B cell (primary cell): ENCODE measurements at regions not wholly inside any gene's neighbourhood (a gene's known extent, or its start where the extent isn't known, plus 50 kb on each side); places are given as distances from the start of the nearest gene placed in this dataset.

Source experiments
- ATAC-seq: fragments of 200-7000 bp; cut with Tn5 transposase; one replicate; pipeline ENCODE4 v1.10.0; 2021; ENCODE audit warnings: low read depth, mild to moderate bottlenecking, moderate number of reproducible peaks, moderate library complexity
- CTCF ChIA-PET: fragments of 350-600 bp; sonication (Branson Sonifier 250); formaldehyde crosslinking; loops from one replicate; lab custom pipeline; 2021; ENCODE audit warnings: antibody characterized with exemption, inconsistent platforms; lab: Charles Lee
- POLR2A ChIA-PET: fragments of 350-600 bp; sonication (Branson Sonifier 250); formaldehyde crosslinking; loops from one replicate; lab custom pipeline; 2021; ENCODE audit warnings: antibody characterized with exemption; lab: Charles Lee
- DNase-seq: peaks from one replicate; pipeline ENCODE4 v3.0.0; 2013
- H2AFZ ChIP-seq: 2 replicates; pipeline ENCODE4 v1.6.1; 2012; ENCODE audit warnings: mild to moderate bottlenecking, low read depth, low read length; ENCODE audit not compliant: insufficient read depth, poor library complexity, severe bottlenecking
- H3K27ac ChIP-seq, 2 donors: 1 replicate in 1 of 2; 2 replicates in 1 of 2; pipeline ENCODE4 v1.5.1; 2012 to 2013; ENCODE audit warnings: low read length in 2 of 2, mild to moderate bottlenecking in 2 of 2, moderate library complexity in 1 of 2
- H3K27me3 ChIP-seq, 4 experiments: fragments of 200-600 bp in 1 of 4; sonication (generic) in 1 of 4; replicated peaks in 1 of 4; 1 replicate in 2 of 4; 2 replicates in 2 of 4; pipeline versions ENCODE4 v1.6.1 to v1.7.0; 2013 to 2016; ENCODE audit warnings: low read length in 3 of 4, mild to moderate bottlenecking in 2 of 4, mixed read lengths in 1 of 4, moderate library complexity in 1 of 4; ENCODE audit not compliant: insufficient read depth in 4 of 4, control insufficient read depth in 3 of 4; ENCODE audit errors: control extremely low read depth in 1 of 4
- H3K36me3 ChIP-seq, 2 experiments: replicated peaks in 1 of 2; 1 replicate in 1 of 2; 2 replicates in 1 of 2; pipeline versions ENCODE4 v1.6.1 to v1.7.1; 2013; ENCODE audit warnings: low read length in 1 of 2; ENCODE audit not compliant: insufficient read depth in 2 of 2, control insufficient read depth in 1 of 2; ENCODE audit errors: control extremely low read depth in 1 of 2, extremely low read depth in 1 of 2
- H3K4me1 ChIP-seq, 2 donors: fragments of 200-600 bp in 1 of 2; sonication (generic) in 1 of 2; 1 replicate in 1 of 2; 2 replicates in 1 of 2; pipeline versions ENCODE4 v1.5.1 to v1.6.1; 2013 to 2017; ENCODE audit warnings: low read length in 2 of 2; ENCODE audit not compliant: control insufficient read depth in 2 of 2, insufficient read depth in 2 of 2
- H3K4me2 ChIP-seq: replicated peaks from 2 replicates; pipeline ENCODE3; 2012; ENCODE audit warnings: mild to moderate bottlenecking, low read depth, low read length; ENCODE audit not compliant: poor library complexity, severe bottlenecking
- H3K4me3 ChIP-seq, 5 experiments: fragments of 200-600 bp in 1 of 5; sonication (generic) in 1 of 5; 1 replicate in 3 of 5; 2 replicates in 2 of 5; pipeline versions ENCODE4 v1.5.1 to v1.7.0; 2011 to 2016; ENCODE audit warnings: low read length in 4 of 5, mild to moderate bottlenecking in 4 of 5, low read depth in 2 of 5, control low read depth in 1 of 5, moderate library complexity in 1 of 5; ENCODE audit not compliant: insufficient read depth in 1 of 5; ENCODE audit errors: control extremely low read depth in 1 of 5, extremely low read depth in 1 of 5
- H3K79me2 ChIP-seq: fragments of 200-600 bp; sonication (generic); one replicate; pipeline ENCODE4 v1.6.0; 2016; ENCODE audit warnings: low read length; ENCODE audit not compliant: control insufficient read depth, insufficient read depth
- H3K9ac ChIP-seq: fragments of 200-600 bp; sonication (generic); 2 replicates; pipeline ENCODE4 v1.6.1; 2017; ENCODE audit warnings: mild to moderate bottlenecking, low read length, moderate library complexity
- H3K9me3 ChIP-seq, 3 donors: one replicate each; pipeline versions ENCODE4 v1.6.1 to v1.7.1; 2013; ENCODE audit warnings: low read length in 2 of 3; ENCODE audit not compliant: control insufficient read depth in 2 of 3, insufficient read depth in 1 of 3; ENCODE audit errors: control extremely low read depth in 1 of 3
- H4K20me1 ChIP-seq: 2 replicates; pipeline ENCODE4 v1.6.0; 2012; ENCODE audit warnings: mild to moderate bottlenecking, low read length; ENCODE audit not compliant: insufficient read depth, control insufficient read depth, poor library complexity, severe bottlenecking
- H3K27ac Mint-ChIP-seq: one replicate; pipeline ENCODE4 v1.8.0; 2021; ENCODE audit warnings: mixed read lengths
- H3K27me3 Mint-ChIP-seq: one replicate; pipeline ENCODE4 v1.8.0; 2021; ENCODE audit warnings: mixed read lengths
- H3K4me1 Mint-ChIP-seq: one replicate; pipeline ENCODE4 v1.8.0; 2021; ENCODE audit warnings: mixed read lengths
- H3K4me3 Mint-ChIP-seq: one replicate; pipeline ENCODE4 v1.8.0; 2021; ENCODE audit warnings: mixed read lengths
- H3K9me3 Mint-ChIP-seq: one replicate; pipeline ENCODE4 v1.8.0; 2022; ENCODE audit warnings: mixed read lengths; ENCODE audit not compliant: insufficient read depth
- CTCF ChIP-seq: fragments of 200-600 bp; IDR thresholded peaks from one replicate; pipeline ENCODE4 v1.8.0; 2022; ENCODE audit warnings: antibody characterized with exemption, mild to moderate bottlenecking
- EZH2 ChIP-seq: IDR thresholded peaks from 2 replicates; pipeline ENCODE4 v1.6.1; 2012; ENCODE audit warnings: borderline replicate concordance, low read depth, mild to moderate bottlenecking, moderate library complexity, low read length; ENCODE audit not compliant: insufficient read depth, poor library complexity, severe bottlenecking
- WGBS: methylation state at CpG from one replicate; pipeline ENCODE4 v1.1.5; 2013; ENCODE audit warnings: missing lambda C conversion rate; ENCODE audit not compliant: insufficient coverage; 5-methylcytosine and 5-hydroxymethylcytosine counted together
- intact Hi-C: fragments of 100-400 bp; cut with micrococcal nuclease; formaldehyde crosslinking; loops from one replicate; pipeline ENCODE4 v1.10.0; 2022

DNA sequence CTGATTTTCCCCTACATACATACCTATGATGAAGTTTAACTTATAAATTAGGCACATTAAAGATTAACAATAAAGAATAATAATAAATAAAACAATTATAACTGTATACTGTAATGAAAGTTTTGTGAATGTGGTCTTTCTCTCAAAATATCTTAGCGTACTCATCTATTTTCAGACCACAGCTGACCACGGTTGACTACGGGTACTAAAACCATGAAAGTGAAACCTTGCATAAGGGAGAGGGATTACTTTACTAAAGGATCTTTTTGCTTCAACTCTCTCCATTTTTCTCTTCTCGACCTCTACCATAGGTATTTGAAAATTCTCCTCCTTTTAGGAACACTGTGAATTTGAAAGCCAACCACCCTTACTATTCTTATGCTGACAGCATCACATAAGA, 475.5 kb downstream of the CETN3 start:
- Histone ChIP-seq H3K79me2 (no peaks in the 10 kb centered on the region), H3K36me3 (no peaks in the 10 kb centered on the region), H3K9ac (no peak overlapping the region), H3K9me3 (no peaks in the 10 kb centered on the region), H3K4me2 (peak overlapping the region; percentile 22), H4K20me1 (no peaks in the 10 kb centered on the region), H3K27me3 (no peaks in the 10 kb centered on the region), H3K27ac (no peak overlapping the region), H2AFZ (no peak overlapping the region), H3K4me3 (no peak overlapping the region), H3K4me1 (peaks cover 0 to 1% of the 10 kb centered on the region in 2 donors)
- Mint-ChIP-seq H3K4me1 (peaks cover 21% of the 10 kb centered on the region), H3K4me3 (peak overlapping the region; percentile 70), H3K27ac (no peak overlapping the region), H3K27me3 (peaks cover 4% of the 10 kb centered on the region), H3K9me3 (no peaks in the 10 kb centered on the region)
- TF ChIP-seq EZH2, result no peak
- TF ChIP-seq CTCF, result no peak
- intact Hi-C loops, result no loop called here
- ATAC-seq (no peak), DNase-seq (no peak)
- POLR2A ChIA-PET, result no interaction called here
- CTCF ChIA-PET, result no interaction called here
- no CpG with 5 or more reads among the region's 4 CpGs for WGBS

- DNase-seq (no peak), ATAC-seq (no peak)
- Mint-ChIP-seq H3K27me3 (peaks cover 4% of the 10 kb centered on the region), H3K27ac (no peak overlapping the region), H3K4me3 (no peak overlapping the region), H3K4me1 (peaks cover 29% of the 10 kb centered on the region), H3K9me3 (no peaks in the 10 kb centered on the region)
- Histone ChIP-seq H3K27me3 (no peaks in the 10 kb centered on the region), H2AFZ (no peak overlapping the region), H3K9ac (no peak overlapping the region), H3K9me3 (no peaks in the 10 kb centered on the region), H3K79me2 (no peaks in the 10 kb centered on the region), H3K4me3 (no peak overlapping the region), H4K20me1 (no peaks in the 10 kb centered on the region), H3K27ac (no peak overlapping the region), H3K4me2 (no peak overlapping the region), H3K36me3 (no peaks in the 10 kb centered on the region), H3K4me1 (peaks cover 5% of the 10 kb centered on the region in 2 donors)
- TF ChIP-seq CTCF, result no peak
- TF ChIP-seq EZH2, result no peak
- ChIA-PET CTCF (no interaction called here), POLR2A (no interaction called here)
- intact Hi-C loops, result no loop called here
- WGBS, result no CpG with 5 or more reads among the region's 2 CpGs
Measured at GRCh38 chr5:89932771-89933181, 476.8 kb downstream of the CETN3 start.
